ENCODE measurements at regions not wholly inside any gene's neighbourhood (a gene's known extent, or its start where the extent isn't known, plus 50 kb on each side); places are given as distances from the start of the nearest gene placed in this dataset.

GRCh38 chr3:135490219-135490915, 475.2 kb upstream of the PPP2R3A start:
- DNase-seq: no peak

- no peak for DNase-seq
Measured at GRCh38 chr3:135491491-135492205, 473.9 kb upstream of the PPP2R3A start.

- DNase-seq: no peak
Measured at GRCh38 chr3:135495891-135496290, 469.6 kb upstream of the PPP2R3A start.

GRCh38 chr3:135497979-135498378, 467.5 kb upstream of the PPP2R3A start:
- no peak for DNase-seq

GRCh38 chr3:135499426-135499825, 466.1 kb upstream of the PPP2R3A start:
- DNase-seq: no peak

- DNase-seq: no peak
Measured at GRCh38 chr3:135500034-135500433, 465.5 kb upstream of the PPP2R3A start.

- no peak for DNase-seq
Measured at GRCh38 chr3:135503065-135503759, 462.3 kb upstream of the PPP2R3A start.

GRCh38 chr3:135503760-135504686, 461.5 kb upstream of the PPP2R3A start:
- no peak for DNase-seq

GRCh38 chr3:135513106-135514059, 452.1 kb upstream of the PPP2R3A start:
- no peak for DNase-seq

- DNase-seq: no peak
Measured at GRCh38 chr3:135514060-135514448, 451.5 kb upstream of the PPP2R3A start.

- no peak for DNase-seq
Measured at GRCh38 chr3:135516143-135516542, 449.4 kb upstream of the PPP2R3A start.

GRCh38 chr3:135528413-135529015, 437.0 kb upstream of the PPP2R3A start:
- DNase-seq: no peak

GRCh38 chr3:135532021-135532420, 433.5 kb upstream of the PPP2R3A start:
- DNase-seq: no peak

- DNase-seq: no peak
Measured at GRCh38 chr3:135538123-135538522, 427.4 kb upstream of the PPP2R3A start.

GRCh38 chr3:135539351-135539750, 426.2 kb upstream of the PPP2R3A start:
- no peak for DNase-seq

GRCh38 chr3:135539854-135540253, 425.7 kb upstream of the PPP2R3A start:
- no peak for DNase-seq

- no peak for DNase-seq
Measured at GRCh38 chr3:135549928-135550494, 415.5 kb upstream of the PPP2R3A start.

GRCh38 chr3:135556174-135556573, 409.4 kb upstream of the PPP2R3A start:
- no peak for DNase-seq

- no peak for DNase-seq
Measured at GRCh38 chr3:135558150-135558783, 407.3 kb upstream of the PPP2R3A start.

GRCh38 chr3:135558906-135559305, 406.6 kb upstream of the PPP2R3A start:
- DNase-seq: no peak

Data from activated CD8-positive, alpha-beta memory T cell treated with anti-CD3 and anti-CD28 coated beads, Interleukin-2, amount 50 U/mL, for 4 hours (primary cell).